Trophoblast cell (in vitro differentiated cells and primary cell): ENCODE measurements at regions not wholly inside any gene's neighbourhood (a gene's known extent, or its start where the extent isn't known, plus 50 kb on each side); places are given as distances from the start of the nearest gene placed in this dataset.
"Not testable (repeated sequence)": the region's sequence is repeated elsewhere in the genome, so short reads cannot be mapped to it uniquely, and the experiment has no call there.

Experiments
- DNase-seq, 2 donors: peaks; one replicate each; pipeline ENCODE4 v3.0.0-alpha.2; 2016
- H2AFZ ChIP-seq: 2 replicates; pipeline ENCODE4 v1.6.1; 2013; ENCODE audit warnings: low read length, moderate library complexity, mild to moderate bottlenecking; ENCODE audit not compliant: insufficient read depth, poor library complexity
- H2AK5ac ChIP-seq: 2 replicates; pipeline ENCODE4 v1.6.1; 2013; ENCODE audit warnings: mild to moderate bottlenecking, low read length
- H2BK120ac ChIP-seq: 2 replicates; pipeline ENCODE4 v1.6.1; 2013; ENCODE audit warnings: low read length, mild to moderate bottlenecking, moderate library complexity; ENCODE audit not compliant: insufficient read depth, poor library complexity
- H2BK12ac ChIP-seq: 2 replicates; pipeline ENCODE4 v1.6.1; 2013; ENCODE audit warnings: mild to moderate bottlenecking, low read length, moderate library complexity
- H2BK5ac ChIP-seq: 2 replicates; pipeline ENCODE4 v1.6.1; 2013; ENCODE audit warnings: low read length, low read depth, moderate library complexity, mild to moderate bottlenecking; ENCODE audit not compliant: poor library complexity
- H3K14ac ChIP-seq: 2 replicates; pipeline ENCODE4 v1.6.1; 2013; ENCODE audit warnings: mild to moderate bottlenecking, low read length
- H3K18ac ChIP-seq: 2 replicates; pipeline ENCODE4 v1.6.1; 2013; ENCODE audit warnings: mild to moderate bottlenecking, low read length
- H3K23ac ChIP-seq: 2 replicates; pipeline ENCODE4 v1.6.1; 2013; ENCODE audit warnings: low read length
- H3K27ac ChIP-seq: 2 replicates; pipeline ENCODE4 v1.5.1; 2013; ENCODE audit warnings: low read depth, mild to moderate bottlenecking, inconsistent platforms, low read length, moderate library complexity
- H3K27me3 ChIP-seq: 2 replicates; pipeline ENCODE4 v1.6.1; 2013; ENCODE audit warnings: inconsistent platforms, mild to moderate bottlenecking, low read length, moderate library complexity; ENCODE audit not compliant: insufficient read depth
- H3K36me3 ChIP-seq, 2 experiments: 1 replicate in 1 of 2; 2 replicates in 1 of 2; pipeline ENCODE4 v1.6.1; 2013; ENCODE audit warnings: low read length in 2 of 2, mild to moderate bottlenecking in 2 of 2, moderate library complexity in 1 of 2; ENCODE audit not compliant: insufficient read depth in 2 of 2, control insufficient read depth in 1 of 2
- H3K4ac ChIP-seq: 2 replicates; pipeline ENCODE4 v1.6.1; 2013; ENCODE audit warnings: low read depth, mild to moderate bottlenecking, low read length, moderate library complexity
- H3K4me1 ChIP-seq, 2 experiments: 1 replicate in 1 of 2; 2 replicates in 1 of 2; pipeline ENCODE4 v1.6.1; 2013; ENCODE audit warnings: low read length in 2 of 2, mild to moderate bottlenecking in 2 of 2, moderate library complexity in 1 of 2; ENCODE audit not compliant: insufficient read depth in 2 of 2, control insufficient read depth in 1 of 2
- H3K4me2 ChIP-seq: 2 replicates; pipeline ENCODE4 v1.6.1; 2013; ENCODE audit warnings: inconsistent platforms, mild to moderate bottlenecking, low read length, moderate library complexity
- H3K4me3 ChIP-seq: 2 replicates; pipeline ENCODE4 v1.5.1; 2013; ENCODE audit warnings: mild to moderate bottlenecking, low read depth, low read length, inconsistent platforms
- H3K79me1 ChIP-seq: one replicate; pipeline ENCODE4 v1.6.1; 2013; ENCODE audit warnings: low read length
- H3K79me2 ChIP-seq: 2 replicates; pipeline ENCODE4 v1.6.1; 2013; ENCODE audit warnings: low read length, mild to moderate bottlenecking; ENCODE audit not compliant: control insufficient read depth, insufficient read depth, poor library complexity
- H3K9ac ChIP-seq: 2 replicates; pipeline ENCODE4 v1.6.1; 2013; ENCODE audit warnings: mild to moderate bottlenecking, low read length
- H3K9me3 ChIP-seq: 2 replicates; pipeline ENCODE4 v1.6.1; 2013; ENCODE audit warnings: low read depth, mild to moderate bottlenecking, control low read depth, inconsistent platforms, low read length; ENCODE audit not compliant: insufficient read depth
- H4K12ac ChIP-seq: 2 replicates; pipeline ENCODE4 v1.6.1; 2013; ENCODE audit warnings: low read depth, mild to moderate bottlenecking, low read length, moderate library complexity
- H4K8ac ChIP-seq: 2 replicates; pipeline ENCODE4 v1.6.1; 2013; ENCODE audit warnings: low read depth, mild to moderate bottlenecking, low read length, moderate library complexity
- H4K91ac ChIP-seq: one replicate; pipeline ENCODE4 v1.6.1; 2013; ENCODE audit warnings: low read depth, mild to moderate bottlenecking, low read length, moderate library complexity
- WGBS: extraction: QIAGEN DNeasy Blood & Tissue Kit; methylation state at CpG from one replicate; pipeline ENCODE4 v1.1.7; 2013; ENCODE audit warnings: missing lambda C conversion rate; ENCODE audit not compliant: insufficient read length, insufficient coverage; ENCODE audit errors: extremely low coverage; 5-methylcytosine and 5-hydroxymethylcytosine counted together

GRCh38 chrX:137771537-137771936 lies 205.6 kb downstream of the ZIC3 start:
- H3K14ac ChIP-seq, result no peak overlapping the region
- H3K79me2 ChIP-seq, result no peaks in the 10 kb centered on the region
- no peak overlapping the region for H3K4me2 ChIP-seq
- H2BK120ac ChIP-seq, result no peak overlapping the region
- WGBS, result no CpG with 5 or more reads among the region's 2 CpGs
- H4K12ac ChIP-seq, result no peak overlapping the region
- H4K8ac ChIP-seq, result no peak overlapping the region
- no peaks in the 10 kb centered on the region for H3K36me3 ChIP-seq
- no peak overlapping the region for H2AFZ ChIP-seq
- no peaks in the 10 kb centered on the region for H3K79me1 ChIP-seq
- H2BK5ac ChIP-seq, result no peak overlapping the region
- no peak overlapping the region for H3K4me3 ChIP-seq
- no peak overlapping the region for H3K27ac ChIP-seq
- no peak overlapping the region for H3K18ac ChIP-seq
- H4K91ac ChIP-seq, result no peak overlapping the region
- DNase-seq, result no peak
- no peak overlapping the region for H2BK12ac ChIP-seq
- no peak overlapping the region for H3K23ac ChIP-seq
- no peak overlapping the region for H3K4ac ChIP-seq
- no peaks in the 10 kb centered on the region for H3K4me1 ChIP-seq
- H3K9me3 ChIP-seq, result no peaks in the 10 kb centered on the region
- no peak overlapping the region for H2AK5ac ChIP-seq
- no peaks in the 10 kb centered on the region for H3K27me3 ChIP-seq
- H3K9ac ChIP-seq, result no peak overlapping the region

GRCh38 chrX:137792214-137792613 lies 226.3 kb downstream of the ZIC3 start:
- Histone ChIP-seq H4K8ac (no peak overlapping the region), H3K27ac (no peak overlapping the region), H3K14ac (no peak overlapping the region), H2BK120ac (no peak overlapping the region), H4K12ac (no peak overlapping the region), H3K18ac (no peak overlapping the region), H3K4me1 (no peaks in the 10 kb centered on the region), H3K79me1 (no peaks in the 10 kb centered on the region), H3K27me3 (no peaks in the 10 kb centered on the region), H3K36me3 (no peaks in the 10 kb centered on the region), H3K4me3 (no peak overlapping the region), H3K4ac (no peak overlapping the region), H2AK5ac (no peak overlapping the region), H3K9ac (no peak overlapping the region), H4K91ac (no peak overlapping the region), H2BK5ac (no peak overlapping the region), H3K4me2 (no peak overlapping the region), H2BK12ac (no peak overlapping the region), H3K9me3 (no peaks in the 10 kb centered on the region), H3K79me2 (no peaks in the 10 kb centered on the region), H3K23ac (no peak overlapping the region), H2AFZ (no peak overlapping the region)
- no peak for DNase-seq
- WGBS, result no CpG with 5 or more reads among the region's 8 CpGs

DNA sequence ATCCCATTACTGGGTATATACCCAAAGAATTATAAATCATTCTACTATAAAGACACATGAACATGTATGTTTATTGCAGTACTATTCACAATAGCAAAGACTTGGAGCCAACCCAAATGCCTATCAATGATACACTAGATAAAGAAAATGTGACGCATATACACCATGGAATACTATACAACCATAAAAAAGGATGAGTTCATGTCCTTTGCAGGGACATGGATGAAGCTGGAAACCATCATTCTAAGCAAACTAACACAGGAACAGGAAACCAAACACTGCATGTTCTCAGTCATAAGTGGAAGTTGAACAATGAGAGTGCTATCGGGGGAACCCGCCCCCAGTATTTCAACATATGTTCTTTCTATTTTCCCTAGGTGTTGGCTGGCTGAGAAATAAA lies 232.0 kb downstream of the ZIC3 start:
- H4K8ac ChIP-seq, H3K4ac ChIP-seq, H3K79me1 ChIP-seq, H3K4me1 ChIP-seq, H3K79me2 ChIP-seq, H2BK5ac ChIP-seq, H4K12ac ChIP-seq, H2AK5ac ChIP-seq, H3K23ac ChIP-seq, H2BK12ac ChIP-seq, H2AFZ ChIP-seq, H4K91ac ChIP-seq, DNase-seq, H3K27ac ChIP-seq, H3K9me3 ChIP-seq, H3K27me3 ChIP-seq, H3K14ac ChIP-seq, H3K4me2 ChIP-seq, H2BK120ac ChIP-seq, H3K9ac ChIP-seq, H3K18ac ChIP-seq, H3K36me3 ChIP-seq, H3K4me3 ChIP-seq: not testable (repeated sequence)
- no CpG with 5 or more reads among the region's 3 CpGs for WGBS

DNA sequence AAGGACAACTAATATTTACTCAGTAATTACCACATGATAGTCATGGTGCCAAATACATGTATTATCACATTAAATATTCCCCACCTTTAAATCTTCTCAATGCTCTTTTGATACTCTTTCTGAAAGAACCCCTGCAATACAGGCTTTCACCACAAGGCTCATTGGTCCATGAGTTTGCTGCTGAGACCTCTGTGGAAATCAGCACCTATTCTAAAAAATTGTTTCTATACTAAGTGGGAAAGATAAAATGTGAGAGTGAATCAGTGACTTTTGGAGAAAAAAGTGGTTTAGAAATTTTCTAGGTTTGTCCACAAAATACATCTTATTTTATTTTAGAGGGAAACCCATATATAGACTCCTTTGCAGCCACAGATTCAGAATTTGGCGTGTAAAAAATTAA lies 257.3 kb downstream of the ZIC3 start:
- H3K4me1 ChIP-seq, result no peaks in the 10 kb centered on the region
- H3K18ac ChIP-seq, result no peak overlapping the region
- no peak overlapping the region for H3K9ac ChIP-seq
- H3K14ac ChIP-seq, result no peak overlapping the region
- no peaks in the 10 kb centered on the region for H3K27me3 ChIP-seq
- WGBS, result no CpG with 5 or more reads among the region's 1 CpG
- no peaks in the 10 kb centered on the region for H3K9me3 ChIP-seq
- no peak overlapping the region for H3K4ac ChIP-seq
- no peak overlapping the region for H3K4me2 ChIP-seq
- H3K4me3 ChIP-seq, result no peak overlapping the region
- DNase-seq, result no peak
- no peak overlapping the region for H3K23ac ChIP-seq
- no peak overlapping the region for H2AK5ac ChIP-seq
- no peaks in the 10 kb centered on the region for H3K36me3 ChIP-seq
- H4K91ac ChIP-seq, result no peak overlapping the region
- no peak overlapping the region for H4K8ac ChIP-seq
- H3K79me1 ChIP-seq, result no peaks in the 10 kb centered on the region
- H3K79me2 ChIP-seq, result no peaks in the 10 kb centered on the region
- H2AFZ ChIP-seq, result no peak overlapping the region
- no peak overlapping the region for H2BK12ac ChIP-seq
- no peak overlapping the region for H2BK120ac ChIP-seq
- H2BK5ac ChIP-seq, result no peak overlapping the region
- no peak overlapping the region for H3K27ac ChIP-seq
- no peak overlapping the region for H4K12ac ChIP-seq
